ENCODE measurements at regions not wholly inside any gene's neighbourhood (a gene's known extent, or its start where the extent isn't known, plus 50 kb on each side); places are given as distances from the start of the nearest gene placed in this dataset.

GRCh38 chr10:60660625-60661024 is 117.7 kb upstream of the CDK1 start:
- TF ChIP-seq CTCF (IDR thresholded peaks at IDR 0.05; ENCODE audit: low read depth, low read length): no peak
- no peak for TF ChIP-seq EZH2phosphoT487 (IDR thresholded peaks at IDR 0.05; ENCODE audit: low read depth)
